GM13976 (cell line): ENCODE measurements at regions not wholly inside any gene's neighbourhood (a gene's known extent, or its start where the extent isn't known, plus 50 kb on each side); places are given as distances from the start of the nearest gene placed in this dataset.

Source experiments
- DNase-seq: peaks from one replicate; pipeline ENCODE4 v3.0.0; 2012; ENCODE audit warnings: low spot score
- in situ Hi-C: fragments of 300-500 bp; cut with MboI; formaldehyde crosslinking; loops from one replicate; pipeline ENCODE4 v1.12.0; 2022; ENCODE audit warnings: low sequenced_read_pairs, mixed read lengths, inconsistent platforms; ENCODE audit not compliant: unreplicated experiment
- TF ChIP-seq, protein P1 (sequence below): IDR thresholded peaks from 2 replicates; pipeline ENCODE4 v1.5.1; 2012; ENCODE audit warnings: borderline replicate concordance, mild to moderate bottlenecking; ENCODE audit not compliant: insufficient read depth; ENCODE audit errors: extremely low read depth, missing control alignments, control extremely low read depth

DNA sequence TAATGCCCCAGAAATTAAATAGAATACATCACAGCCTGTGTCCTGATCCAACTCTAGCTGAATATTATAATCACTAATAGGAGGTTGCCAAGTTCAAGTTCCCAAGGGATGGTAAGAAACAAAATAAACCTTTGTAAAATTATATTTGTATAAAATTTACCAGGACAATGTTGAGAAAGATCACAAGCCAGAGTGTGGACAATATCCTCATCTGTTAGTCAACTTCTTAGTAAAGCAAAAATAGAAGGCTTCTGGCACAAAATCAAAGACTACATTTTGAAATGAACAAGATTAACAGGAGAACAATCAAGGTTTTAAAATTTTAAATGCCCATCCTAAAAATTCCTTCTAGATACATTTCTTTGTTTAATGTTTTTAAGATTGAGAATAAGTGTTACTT is 290.4 kb upstream of the HSF2 start:
- TF ChIP-seq, protein P1, sequence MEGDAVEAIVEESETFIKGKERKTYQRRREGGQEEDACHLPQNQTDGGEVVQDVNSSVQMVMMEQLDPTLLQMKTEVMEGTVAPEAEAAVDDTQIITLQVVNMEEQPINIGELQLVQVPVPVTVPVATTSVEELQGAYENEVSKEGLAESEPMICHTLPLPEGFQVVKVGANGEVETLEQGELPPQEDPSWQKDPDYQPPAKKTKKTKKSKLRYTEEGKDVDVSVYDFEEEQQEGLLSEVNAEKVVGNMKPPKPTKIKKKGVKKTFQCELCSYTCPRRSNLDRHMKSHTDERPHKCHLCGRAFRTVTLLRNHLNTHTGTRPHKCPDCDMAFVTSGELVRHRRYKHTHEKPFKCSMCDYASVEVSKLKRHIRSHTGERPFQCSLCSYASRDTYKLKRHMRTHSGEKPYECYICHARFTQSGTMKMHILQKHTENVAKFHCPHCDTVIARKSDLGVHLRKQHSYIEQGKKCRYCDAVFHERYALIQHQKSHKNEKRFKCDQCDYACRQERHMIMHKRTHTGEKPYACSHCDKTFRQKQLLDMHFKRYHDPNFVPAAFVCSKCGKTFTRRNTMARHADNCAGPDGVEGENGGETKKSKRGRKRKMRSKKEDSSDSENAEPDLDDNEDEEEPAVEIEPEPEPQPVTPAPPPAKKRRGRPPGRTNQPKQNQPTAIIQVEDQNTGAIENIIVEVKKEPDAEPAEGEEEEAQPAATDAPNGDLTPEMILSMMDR: no peak
- no peak for DNase-seq
- in situ Hi-C loops: no loop called here

DNA sequence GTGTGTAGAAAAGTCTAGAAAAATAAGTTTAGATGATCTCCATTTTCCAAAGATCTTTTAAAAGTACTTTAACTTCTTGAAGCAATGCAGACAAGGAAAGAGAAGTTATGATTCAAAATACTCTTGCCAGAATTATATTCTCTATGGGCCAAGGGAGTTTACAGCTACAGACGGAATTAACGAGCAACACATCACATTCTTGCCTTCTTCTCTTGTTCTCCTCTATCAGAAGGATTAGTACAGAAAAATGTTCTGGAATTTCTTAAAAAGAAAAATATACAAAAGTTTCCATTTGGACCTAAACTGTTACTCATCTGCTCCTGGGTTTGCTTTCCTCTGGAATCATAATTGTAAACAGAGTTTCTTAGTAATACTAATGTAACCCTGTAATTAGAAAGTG is 284.7 kb upstream of the HSF2 start:
- DNase-seq: no peak
- TF ChIP-seq, protein P1: no peak
- in situ Hi-C loops: no loop called here

DNA sequence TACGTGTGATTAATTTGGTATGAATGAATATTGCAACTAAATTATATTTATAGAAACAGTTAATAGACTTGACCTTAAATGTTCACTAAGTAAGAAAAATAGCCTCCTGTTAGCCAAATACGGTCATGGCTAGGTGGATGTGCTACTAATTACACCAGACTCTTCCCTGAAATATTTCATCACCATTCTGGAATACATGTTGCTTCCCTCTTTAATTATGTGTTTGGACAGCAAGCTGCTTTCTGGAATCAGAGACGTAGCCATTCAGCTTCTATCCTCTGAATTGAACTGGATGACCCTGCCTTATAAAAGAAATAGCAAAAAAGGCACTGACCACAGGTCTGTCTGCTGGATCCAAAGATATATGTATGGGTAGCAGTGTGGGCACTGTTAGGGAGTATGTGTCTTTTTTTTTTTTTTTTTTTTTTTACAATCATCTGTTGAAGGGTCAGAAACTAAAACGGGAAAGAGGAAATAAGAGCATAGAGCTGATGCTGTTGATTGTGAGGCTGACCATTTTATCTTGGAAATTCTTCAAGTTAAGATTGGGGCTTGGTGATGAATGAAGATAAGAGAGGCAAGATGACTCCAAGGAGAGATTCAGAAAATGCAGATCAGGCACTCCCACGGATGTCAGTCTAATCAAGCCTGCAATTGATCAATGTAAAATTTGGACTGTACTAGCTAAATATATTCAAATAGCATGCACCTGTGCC is 283.2 kb upstream of the HSF2 start:
- TF ChIP-seq, protein P1: no peak
- in situ Hi-C loops: no loop called here
- no peak for DNase-seq

DNA sequence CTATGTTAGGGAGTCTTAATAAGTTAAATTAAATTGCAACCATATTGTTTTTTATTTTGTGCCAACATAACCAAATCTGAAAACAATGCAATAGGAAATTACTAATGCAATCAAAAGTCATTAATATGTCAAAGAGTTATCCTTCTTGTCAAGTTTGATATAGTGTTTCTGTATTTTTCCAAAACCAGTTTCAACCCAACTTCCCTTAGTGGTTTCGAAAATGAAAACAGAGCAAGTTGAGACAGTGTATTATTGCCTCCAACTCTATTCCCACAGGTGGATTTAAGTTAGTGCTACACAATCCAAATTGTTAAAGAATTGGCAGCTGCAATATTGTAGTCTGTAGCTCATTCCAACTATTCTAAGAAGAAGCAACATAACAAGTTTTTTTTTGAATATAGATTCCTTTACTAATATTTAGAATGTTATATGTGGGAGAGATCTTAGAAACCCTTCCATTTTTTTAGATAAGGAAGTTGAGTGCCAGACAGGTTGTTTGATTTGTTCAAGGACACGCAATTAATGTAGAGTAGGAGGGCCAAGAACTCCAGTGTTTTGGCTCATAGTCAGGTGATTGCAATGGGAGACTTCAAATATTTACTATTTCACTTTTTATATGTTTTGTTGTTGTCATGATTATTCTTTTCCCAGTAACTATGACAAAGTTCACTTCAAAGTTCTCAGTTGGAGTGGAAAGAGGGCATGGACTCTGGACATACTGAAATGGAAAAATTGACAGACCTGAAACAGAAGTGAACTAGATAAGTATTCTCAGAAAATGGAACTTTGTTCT is 282.4 kb upstream of the HSF2 start:
- DNase-seq: no peak

DNA sequence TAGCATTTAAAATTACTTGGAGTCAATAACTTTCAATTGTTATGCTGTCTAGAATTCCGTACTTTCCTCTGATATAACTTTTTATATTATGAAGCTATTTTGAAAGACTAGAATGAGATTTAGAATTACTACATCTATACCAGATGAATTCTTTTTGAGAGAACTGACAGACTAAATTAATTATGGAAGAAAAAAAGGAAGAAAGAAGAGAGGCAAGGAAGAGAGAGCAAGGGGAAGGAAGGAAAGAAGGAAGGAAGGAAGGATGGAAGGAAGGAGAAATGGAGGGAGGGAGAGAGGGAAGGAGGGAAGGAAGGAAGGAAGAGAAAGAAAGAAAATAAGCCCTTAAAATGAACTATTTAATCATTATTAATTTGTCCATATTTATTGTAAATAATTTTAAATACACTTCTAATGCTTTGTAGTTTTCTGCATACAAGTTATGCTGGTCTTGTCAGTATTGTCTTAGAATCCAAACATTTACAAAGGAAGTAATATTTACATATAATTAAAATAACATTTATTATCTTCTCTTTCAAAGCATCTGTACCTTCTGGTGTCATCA is 280.4 kb upstream of the HSF2 start:
- no peak for DNase-seq
- in situ Hi-C loops: no loop called here
- TF ChIP-seq, protein P1: no peak

More for the DNA sequence above, 282.4 kb upstream of the HSF2 start:
- in situ Hi-C loops: no loop called here
- TF ChIP-seq, protein P1: no peak

DNA sequence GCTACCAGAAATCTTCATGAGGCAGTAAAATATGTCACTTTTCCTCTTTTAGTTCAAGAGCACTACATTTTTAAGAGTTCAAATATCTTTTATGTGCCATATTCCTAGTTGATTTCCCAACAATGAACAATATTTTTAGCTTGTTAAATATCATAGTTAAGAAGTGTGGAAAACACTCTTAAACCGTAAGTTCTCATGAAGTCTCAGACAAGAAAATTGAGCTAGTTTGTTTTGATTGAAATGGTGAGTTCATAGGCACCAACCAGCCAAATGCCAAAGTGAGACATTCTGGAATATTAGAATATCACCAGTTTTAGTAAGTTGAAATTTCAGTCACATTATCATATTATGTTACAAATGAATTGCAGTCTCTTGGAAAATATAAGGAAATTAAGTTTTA is 277.2 kb upstream of the HSF2 start:
- TF ChIP-seq, protein P1: no peak
- no peak for DNase-seq
- in situ Hi-C loops: no loop called here
